GM23338 (cell line): ENCODE measurements at regions not wholly inside any gene's neighbourhood (a gene's known extent, or its start where the extent isn't known, plus 50 kb on each side); places are given as distances from the start of the nearest gene placed in this dataset.

ENCODE experiments used
- ATAC-seq: fragments of 200-7000 bp; cut with Tn5 transposase; 3 replicates; pipeline ENCODE4 v1.9.1; 2020
- DNase-seq: peaks from one replicate; pipeline ENCODE4 v3.0.0-alpha.2; 2015; ENCODE audit warnings: low spot score
- H2AFZ ChIP-seq: fragments of 200-600 bp; sonication (generic); 2 replicates; pipeline ENCODE4 v1.8.0; 2016; ENCODE audit warnings: antibody characterized with exemption, mild to moderate bottlenecking, moderate library complexity
- H3F3A ChIP-seq: fragments of 200-600 bp; sonication (generic); replicated peaks from 2 replicates; pipeline ENCODE4 v1.8.0; 2017; ENCODE audit warnings: antibody characterized with exemption, mixed run types, low read depth
- H3K27ac ChIP-seq: fragments of 200-600 bp; sonication (generic); 2 replicates; pipeline ENCODE4 v1.6.1; 2016; ENCODE audit warnings: low read depth
- H3K27me3 ChIP-seq: fragments of 200-600 bp; sonication (generic); 2 replicates; pipeline ENCODE4 v1.8.0; 2016; ENCODE audit warnings: mild to moderate bottlenecking, mixed run types, moderate library complexity; ENCODE audit not compliant: insufficient read depth
- H3K36me3 ChIP-seq: fragments of 200-600 bp; sonication (generic); 2 replicates; pipeline ENCODE4 v1.8.0; 2016; ENCODE audit warnings: mild to moderate bottlenecking; ENCODE audit not compliant: insufficient read depth
- H3K4me1 ChIP-seq: fragments of 200-600 bp; sonication (generic); 2 replicates; pipeline ENCODE4 v1.8.0; 2016; ENCODE audit warnings: mild to moderate bottlenecking, moderate library complexity; ENCODE audit not compliant: insufficient read depth
- H3K4me2 ChIP-seq: fragments of 200-600 bp; sonication (generic); 2 replicates; pipeline ENCODE4 v1.7.1; 2017; ENCODE audit warnings: mixed run types
- H3K4me3 ChIP-seq: fragments of 200-600 bp; sonication (generic); 2 replicates; pipeline ENCODE4 v1.6.1; 2016; ENCODE audit warnings: mixed run types
- H3K79me2 ChIP-seq: fragments of 200-600 bp; sonication (generic); replicated peaks from 2 replicates; pipeline ENCODE4 v1.8.0; 2017; ENCODE audit warnings: mild to moderate bottlenecking; ENCODE audit not compliant: insufficient read depth
- H3K9me2 ChIP-seq: fragments of 200-600 bp; sonication (generic); 2 replicates; pipeline ENCODE4 v1.8.0; 2017; ENCODE audit not compliant: insufficient read depth
- H4K20me1 ChIP-seq: fragments of 200-600 bp; sonication (generic); replicated peaks from 2 replicates; pipeline ENCODE4 v1.8.0; 2017; ENCODE audit warnings: mild to moderate bottlenecking; ENCODE audit not compliant: insufficient read depth
- H3K27ac Mint-ChIP-seq: 2 replicates; pipeline ENCODE4 v1.8.0; 2020; ENCODE audit warnings: inconsistent platforms, mild to moderate bottlenecking, moderate library complexity, mixed read lengths
- H3K27me3 Mint-ChIP-seq: 3 replicates; pipeline ENCODE4 v1.8.0; 2022; ENCODE audit warnings: low read depth, mild to moderate bottlenecking, moderate library complexity, mixed read lengths, inconsistent platforms; ENCODE audit not compliant: insufficient read depth, poor library complexity
- H3K36me3 Mint-ChIP-seq: 3 replicates; pipeline ENCODE4 v1.8.0; 2021; ENCODE audit warnings: low read depth, mild to moderate bottlenecking, inconsistent platforms, moderate library complexity, mixed read lengths
- H3K4me1 Mint-ChIP-seq: 3 replicates; pipeline ENCODE4 v1.8.0; 2020; ENCODE audit warnings: mild to moderate bottlenecking, inconsistent platforms, mixed read lengths
- H3K4me3 Mint-ChIP-seq: 3 replicates; pipeline ENCODE4 v1.8.0; 2021; ENCODE audit warnings: moderate library complexity, mild to moderate bottlenecking, inconsistent platforms, mixed read lengths
- H3K9me3 Mint-ChIP-seq: 3 replicates; pipeline ENCODE4 v1.8.0; 2020; ENCODE audit warnings: moderate library complexity, mild to moderate bottlenecking, inconsistent platforms, mixed read lengths
- CREB1 ChIP-seq: fragments of 250-450 bp; sonication (Bioruptor Pico); IDR thresholded peaks from 2 replicates; pipeline ENCODE4 v1.5.0; 2020; ENCODE audit warnings: low read depth, mild to moderate bottlenecking, moderate library complexity
- EZH2 ChIP-seq: fragments of 200-600 bp; sonication (generic); IDR thresholded peaks from one replicate; pipeline ENCODE4 v1.8.0; 2017; ENCODE audit warnings: antibody characterized with exemption, mild to moderate bottlenecking, low read depth; ENCODE audit not compliant: unreplicated experiment
- EZH2phosphoT487 ChIP-seq: fragments of 200-600 bp; sonication (generic); IDR thresholded peaks from one replicate; pipeline ENCODE4 v1.8.1; 2018; ENCODE audit warnings: antibody characterized with exemption; ENCODE audit not compliant: unreplicated experiment
- JUNB ChIP-seq: IDR thresholded peaks from one replicate; pipeline ENCODE4 v1.6.1; 2016; ENCODE audit warnings: antibody characterized with exemption; ENCODE audit not compliant: unreplicated experiment
- NANOG ChIP-seq: IDR thresholded peaks from 2 replicates; pipeline ENCODE4 v1.6.1; 2016; ENCODE audit warnings: antibody characterized with exemption, borderline replicate concordance
- POLR2AphosphoS5 ChIP-seq: IDR thresholded peaks from 2 replicates; pipeline ENCODE4 v1.6.1; 2016; ENCODE audit warnings: antibody characterized with exemption, low read depth
- REST ChIP-seq: IDR thresholded peaks from one replicate; pipeline ENCODE4 v1.6.1; 2018; ENCODE audit warnings: antibody characterized with exemption; ENCODE audit not compliant: unreplicated experiment
- STAT1 ChIP-seq: IDR thresholded peaks from one replicate; pipeline ENCODE4 v1.6.1; 2016; ENCODE audit warnings: antibody characterized with exemption; ENCODE audit not compliant: unreplicated experiment
- ZNF114 ChIP-seq: fragments of 250-450 bp; sonication (Bioruptor Pico); IDR thresholded peaks from 2 replicates; pipeline ENCODE4 v1.5.0; 2020; ENCODE audit warnings: mild to moderate bottlenecking, moderate library complexity
- ZNF331 ChIP-seq: fragments of 250-450 bp; sonication (Bioruptor Pico); IDR thresholded peaks from 2 replicates; pipeline ENCODE4 v1.5.0; 2020; ENCODE audit warnings: low read depth, mild to moderate bottlenecking, moderate library complexity
- ZNF462 ChIP-seq: fragments of 250-450 bp; sonication (Bioruptor Pico); IDR thresholded peaks from 2 replicates; pipeline ENCODE4 v1.5.0; 2020; ENCODE audit warnings: mild to moderate bottlenecking, moderate library complexity
- TF ChIP-seq, protein P1 (sequence below): IDR thresholded peaks from 2 replicates; pipeline ENCODE4 v1.6.1; 2016; ENCODE audit warnings: antibody characterized with exemption
- TF ChIP-seq, protein P2 (sequence below), 2 experiments: fragments of 200-600 bp in 1 of 2; sonication (generic) in 1 of 2; conservative IDR thresholded peaks; 2 replicates each; pipeline versions ENCODE4 v1.5.1 to v1.6.1; 2016 to 2017; ENCODE audit warnings: antibody characterized with exemption in 2 of 2, low read depth in 2 of 2, mild to moderate bottlenecking in 2 of 2, moderate library complexity in 1 of 2

- Histone ChIP-seq H3K27me3 (no peaks in the 10 kb centered on the region), H3K4me1 (no peaks in the 10 kb centered on the region), H4K20me1 (no peaks in the 10 kb centered on the region), H3K4me2 (no peak overlapping the region), H3K36me3 (no peaks in the 10 kb centered on the region), H2AFZ (no peak overlapping the region), H3K27ac (no peak overlapping the region), H3K4me3 (no peak overlapping the region), H3K79me2 (no peaks in the 10 kb centered on the region), H3F3A (no peaks in the 10 kb centered on the region), H3K9me2 (no peaks in the 10 kb centered on the region)
- DNase-seq (no peak), ATAC-seq (no peak)
- peaks cover 9% of the 10 kb centered on the region; the same call in 2 of the 3 replicates for H3K36me3 Mint-ChIP-seq
- H3K4me1 Mint-ChIP-seq, result 0 out of 3 replicates have a peak, but pooled peaks cover 2% of the 10 kb centered on the region
- H3K27ac Mint-ChIP-seq, result no peak overlapping the region; the same call in 1 of the 2 replicates
- H3K27me3 Mint-ChIP-seq, result peaks cover 1% of the 10 kb centered on the region
- TF ChIP-seq, protein P1, sequence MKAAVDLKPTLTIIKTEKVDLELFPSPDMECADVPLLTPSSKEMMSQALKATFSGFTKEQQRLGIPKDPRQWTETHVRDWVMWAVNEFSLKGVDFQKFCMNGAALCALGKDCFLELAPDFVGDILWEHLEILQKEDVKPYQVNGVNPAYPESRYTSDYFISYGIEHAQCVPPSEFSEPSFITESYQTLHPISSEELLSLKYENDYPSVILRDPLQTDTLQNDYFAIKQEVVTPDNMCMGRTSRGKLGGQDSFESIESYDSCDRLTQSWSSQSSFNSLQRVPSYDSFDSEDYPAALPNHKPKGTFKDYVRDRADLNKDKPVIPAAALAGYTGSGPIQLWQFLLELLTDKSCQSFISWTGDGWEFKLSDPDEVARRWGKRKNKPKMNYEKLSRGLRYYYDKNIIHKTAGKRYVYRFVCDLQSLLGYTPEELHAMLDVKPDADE, result no peak
- TF ChIP-seq ZNF331 (CRISPR knock-in tag), result no peak
- no peak for TF ChIP-seq CREB1 (CRISPR knock-in tag)
- no peak for TF ChIP-seq JUNB
- no peak for TF ChIP-seq ZNF462 (CRISPR knock-in tag)
- TF ChIP-seq, protein P2, sequence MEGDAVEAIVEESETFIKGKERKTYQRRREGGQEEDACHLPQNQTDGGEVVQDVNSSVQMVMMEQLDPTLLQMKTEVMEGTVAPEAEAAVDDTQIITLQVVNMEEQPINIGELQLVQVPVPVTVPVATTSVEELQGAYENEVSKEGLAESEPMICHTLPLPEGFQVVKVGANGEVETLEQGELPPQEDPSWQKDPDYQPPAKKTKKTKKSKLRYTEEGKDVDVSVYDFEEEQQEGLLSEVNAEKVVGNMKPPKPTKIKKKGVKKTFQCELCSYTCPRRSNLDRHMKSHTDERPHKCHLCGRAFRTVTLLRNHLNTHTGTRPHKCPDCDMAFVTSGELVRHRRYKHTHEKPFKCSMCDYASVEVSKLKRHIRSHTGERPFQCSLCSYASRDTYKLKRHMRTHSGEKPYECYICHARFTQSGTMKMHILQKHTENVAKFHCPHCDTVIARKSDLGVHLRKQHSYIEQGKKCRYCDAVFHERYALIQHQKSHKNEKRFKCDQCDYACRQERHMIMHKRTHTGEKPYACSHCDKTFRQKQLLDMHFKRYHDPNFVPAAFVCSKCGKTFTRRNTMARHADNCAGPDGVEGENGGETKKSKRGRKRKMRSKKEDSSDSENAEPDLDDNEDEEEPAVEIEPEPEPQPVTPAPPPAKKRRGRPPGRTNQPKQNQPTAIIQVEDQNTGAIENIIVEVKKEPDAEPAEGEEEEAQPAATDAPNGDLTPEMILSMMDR (conservative IDR thresholded peaks at IDR 0.05; ENCODE audit: low read depth in 2 of 2), result no peak
- TF ChIP-seq ZNF114 (CRISPR knock-in tag), result no peak
- TF ChIP-seq NANOG, result no peak
- TF ChIP-seq REST, result no peak
- no peak for TF ChIP-seq POLR2AphosphoS5
- TF ChIP-seq EZH2, result no peak
- TF ChIP-seq STAT1, result no peak
- TF ChIP-seq EZH2phosphoT487, result no peak
- no peaks in the 10 kb centered on the region; the same call in 2 of the 3 replicates for H3K9me3 Mint-ChIP-seq
- no peak overlapping the region for H3K4me3 Mint-ChIP-seq
Observed at GRCh38 chr2:193153576-193153975, 958.8 kb upstream of the TMEFF2 start.
